ENCODE measurements at regions not wholly inside any gene's neighbourhood (a gene's known extent, or its start where the extent isn't known, plus 50 kb on each side); places are given as distances from the start of the nearest gene placed in this dataset.

- DNase-seq (ENCODE audit: low read depth): no peak
These were observed 702.5 kb downstream of the NLGN4X start for GRCh38 chrX:5526191-5526590.

- DNase-seq (ENCODE audit: low read depth): no peak
These were observed 737.7 kb downstream of the NLGN4X start for GRCh38 chrX:5490786-5491563.

- no peak for DNase-seq (ENCODE audit: low read depth)
These were observed 754.4 kb downstream of the NLGN4X start for GRCh38 chrX:5474282-5474681.

GRCh38 chrX:5458300-5458842 is 770.3 kb downstream of the NLGN4X start:
- DNase-seq (ENCODE audit: low read depth): no peak

- no peak for DNase-seq (ENCODE audit: low read depth)
These were observed 779.3 kb downstream of the NLGN4X start for GRCh38 chrX:5449323-5449722.

GRCh38 chrX:5431823-5432222 is 796.8 kb downstream of the NLGN4X start:
- DNase-seq (ENCODE audit: low read depth): no peak

- no peak for DNase-seq (ENCODE audit: low read depth)
These were observed 803.5 kb downstream of the NLGN4X start for GRCh38 chrX:5425119-5425518.

GRCh38 chrX:5417381-5417780 is 811.3 kb downstream of the NLGN4X start:
- no peak for DNase-seq (ENCODE audit: low read depth)

- DNase-seq (ENCODE audit: low read depth): no peak
These were observed 812.9 kb downstream of the NLGN4X start for GRCh38 chrX:5415738-5416137.

GRCh38 chrX:5409106-5409505 is 819.6 kb downstream of the NLGN4X start:
- no peak for DNase-seq (ENCODE audit: low read depth)

- DNase-seq (ENCODE audit: low read depth): no peak
These were observed 826.2 kb downstream of the NLGN4X start for GRCh38 chrX:5402461-5402860.

- no peak for DNase-seq (ENCODE audit: low read depth)
These were observed 829.3 kb downstream of the NLGN4X start for GRCh38 chrX:5399403-5399802.

GRCh38 chrX:5397409-5397808 is 831.3 kb downstream of the NLGN4X start:
- no peak for DNase-seq (ENCODE audit: low read depth)

- DNase-seq (ENCODE audit: low read depth): no peak
These were observed 838.3 kb downstream of the NLGN4X start for GRCh38 chrX:5390376-5390775.

- no peak for DNase-seq (ENCODE audit: low read depth)
These were observed 840.6 kb downstream of the NLGN4X start for GRCh38 chrX:5388087-5388486.

GRCh38 chrX:5380426-5380825 is 848.2 kb downstream of the NLGN4X start:
- no peak for DNase-seq (ENCODE audit: low read depth)

GRCh38 chrX:5341902-5342301 is 886.8 kb downstream of the NLGN4X start:
- no peak for DNase-seq (ENCODE audit: low read depth)

- no peak for DNase-seq (ENCODE audit: low read depth)
These were observed 891.5 kb downstream of the NLGN4X start for GRCh38 chrX:5337160-5337559.

GRCh38 chrX:5324546-5324945 is 904.1 kb downstream of the NLGN4X start:
- DNase-seq (ENCODE audit: low read depth): no peak

GRCh38 chrX:5314148-5314547 is 914.5 kb downstream of the NLGN4X start:
- no peak for DNase-seq (ENCODE audit: low read depth)

- DNase-seq (ENCODE audit: low read depth): no peak
These were observed 921.3 kb downstream of the NLGN4X start for GRCh38 chrX:5307416-5307815.

- DNase-seq (ENCODE audit: low read depth): no peak
These were observed 922.0 kb downstream of the NLGN4X start for GRCh38 chrX:5306654-5307121.

GRCh38 chrX:5305452-5305851 is 923.2 kb downstream of the NLGN4X start:
- DNase-seq (ENCODE audit: low read depth): no peak

GRCh38 chrX:5295004-5295403 is 933.7 kb downstream of the NLGN4X start:
- DNase-seq (ENCODE audit: low read depth): no peak
